ENCODE measurements at regions not wholly inside any gene's neighbourhood (a gene's known extent, or its start where the extent isn't known, plus 50 kb on each side); places are given as distances from the start of the nearest gene placed in this dataset.
A peak's percentile ranks its signal among the peaks of the same experiment; 100 is the strongest.
"Not testable (repeated sequence)": the region's sequence is repeated elsewhere in the genome, so short reads cannot be mapped to it uniquely, and the experiment has no call there.

DNA sequence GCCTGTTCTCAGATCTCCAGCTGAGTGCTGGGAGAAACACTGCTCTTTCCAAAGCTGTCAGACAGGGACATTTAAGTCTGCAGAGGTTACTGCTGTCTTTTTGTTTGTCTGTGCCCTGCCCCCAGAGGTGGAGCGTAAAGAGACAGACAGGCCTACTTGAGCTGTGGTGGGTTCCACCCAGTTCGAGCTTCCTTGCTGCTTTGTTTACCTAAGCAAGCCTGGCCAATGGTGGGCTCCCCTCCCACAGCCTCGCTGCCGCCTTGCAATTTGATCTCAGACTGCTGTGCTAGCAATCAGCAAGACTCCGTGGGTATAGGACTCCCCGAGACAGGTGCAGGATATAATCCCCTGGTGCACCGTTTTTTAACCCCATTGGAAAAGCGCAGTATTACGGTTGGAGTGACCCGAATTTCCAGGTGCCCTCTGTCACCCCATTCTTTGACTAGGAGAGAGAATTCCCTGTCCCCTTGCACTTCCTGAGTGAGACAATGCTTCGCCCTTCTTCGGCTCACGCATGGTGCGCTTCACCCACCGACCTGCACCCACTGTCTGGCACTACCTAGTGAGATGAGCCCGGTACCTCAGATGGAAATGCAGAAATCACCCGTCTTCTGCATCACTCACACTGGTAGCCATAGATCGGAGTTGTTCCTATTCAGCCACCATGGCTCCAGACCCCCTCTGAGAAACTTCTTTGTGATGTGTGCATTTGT, 650.3 kb upstream of the ALG10B start:
- DNase-seq, result peak in 1 of 4 donors; percentile 4
- no peak for TF ChIP-seq POLR2A (IDR thresholded peaks at IDR 0.05)
- TF ChIP-seq, protein P1, sequence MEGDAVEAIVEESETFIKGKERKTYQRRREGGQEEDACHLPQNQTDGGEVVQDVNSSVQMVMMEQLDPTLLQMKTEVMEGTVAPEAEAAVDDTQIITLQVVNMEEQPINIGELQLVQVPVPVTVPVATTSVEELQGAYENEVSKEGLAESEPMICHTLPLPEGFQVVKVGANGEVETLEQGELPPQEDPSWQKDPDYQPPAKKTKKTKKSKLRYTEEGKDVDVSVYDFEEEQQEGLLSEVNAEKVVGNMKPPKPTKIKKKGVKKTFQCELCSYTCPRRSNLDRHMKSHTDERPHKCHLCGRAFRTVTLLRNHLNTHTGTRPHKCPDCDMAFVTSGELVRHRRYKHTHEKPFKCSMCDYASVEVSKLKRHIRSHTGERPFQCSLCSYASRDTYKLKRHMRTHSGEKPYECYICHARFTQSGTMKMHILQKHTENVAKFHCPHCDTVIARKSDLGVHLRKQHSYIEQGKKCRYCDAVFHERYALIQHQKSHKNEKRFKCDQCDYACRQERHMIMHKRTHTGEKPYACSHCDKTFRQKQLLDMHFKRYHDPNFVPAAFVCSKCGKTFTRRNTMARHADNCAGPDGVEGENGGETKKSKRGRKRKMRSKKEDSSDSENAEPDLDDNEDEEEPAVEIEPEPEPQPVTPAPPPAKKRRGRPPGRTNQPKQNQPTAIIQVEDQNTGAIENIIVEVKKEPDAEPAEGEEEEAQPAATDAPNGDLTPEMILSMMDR (IDR thresholded peaks at IDR 0.05), result no peak
- no peaks in the 10 kb centered on the region for H3K36me3 ChIP-seq (replicated peaks in 1 of 2; ENCODE audit: insufficient read depth in 1 of 2, low read depth in 2 of 2)
- no peaks in the 10 kb centered on the region for H3K9me3 ChIP-seq
- ATAC-seq, result no peak
- no peak overlapping the region for H3K4me3 ChIP-seq
- intact Hi-C loops (cut with DNase I), result no loop called here
- no peaks in the 10 kb centered on the region for H3K4me1 ChIP-seq
- WGBS, 2 donors, result 64 to 68% methylated on average over 17 to 18 of the region's 18 CpGs
- no peak overlapping the region for H3K27ac ChIP-seq
- H3K27me3 ChIP-seq, result no peaks in the 10 kb centered on the region

DNA sequence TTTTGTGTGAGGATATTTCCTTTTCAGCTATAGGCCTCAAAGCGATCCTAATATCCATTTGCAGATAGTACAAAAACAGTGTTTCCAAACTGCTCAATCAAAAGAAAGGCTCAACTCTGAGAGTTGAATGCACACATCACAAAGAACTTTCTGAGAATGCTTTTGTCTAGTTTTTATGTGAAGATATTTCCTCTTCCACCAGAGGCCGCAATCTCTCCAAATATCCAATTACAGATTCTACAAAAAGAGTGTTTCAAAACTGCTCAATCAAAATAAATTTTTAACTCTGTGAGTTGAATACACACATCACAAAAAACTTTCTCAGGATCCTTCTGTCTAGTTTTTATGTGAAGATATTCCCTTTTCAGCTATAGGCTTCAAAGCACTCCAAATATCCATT, 648.0 kb upstream of the ALG10B start:
- H3K9me3 ChIP-seq; ATAC-seq; intact Hi-C loops (cut with DNase I); DNase-seq; H3K4me1 ChIP-seq; H3K36me3 ChIP-seq (replicated peaks in 1 of 2; ENCODE audit: insufficient read depth in 1 of 2, low read depth in 2 of 2); H3K27ac ChIP-seq; H3K27me3 ChIP-seq; H3K4me3 ChIP-seq: not testable (repeated sequence)
- WGBS, 2 donors, result 86 to 89% methylated on average over 2 of the region's 2 CpGs

DNA sequence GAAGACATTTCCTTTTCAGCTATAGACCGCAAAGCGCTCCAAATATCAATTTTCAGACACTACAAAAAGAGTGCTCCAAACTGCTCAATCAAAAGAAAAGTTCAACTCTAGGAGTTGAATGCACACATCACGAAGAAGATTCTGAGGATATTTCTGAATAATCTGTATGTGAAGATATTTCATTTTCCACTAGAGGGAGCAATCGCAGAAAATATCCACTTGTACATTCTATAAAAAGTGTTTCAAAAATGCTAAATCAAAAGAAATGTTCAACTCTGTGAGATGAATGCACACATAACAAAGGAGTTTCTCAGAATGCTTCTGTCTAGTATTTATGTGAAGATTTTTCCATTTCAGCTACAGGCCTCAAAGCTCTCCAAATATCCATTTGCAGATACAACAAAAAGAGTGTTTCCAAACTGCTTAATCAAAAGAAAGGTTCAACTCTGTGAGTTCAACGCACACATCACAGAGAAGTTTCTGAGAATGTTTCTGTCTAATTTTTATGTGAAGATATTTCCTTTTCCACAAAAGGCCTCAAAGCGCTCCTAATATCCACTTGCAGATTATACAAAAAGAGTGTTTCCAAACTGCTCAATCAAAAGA, 643.8 kb upstream of the ALG10B start:
- WGBS, 2 donors, result 50 to 58% methylated on average over 6 of the region's 6 CpGs
- TF ChIP-seq, protein P1 (IDR thresholded peaks at IDR 0.05), result peak in 1 of 7 experiments; percentile 18
- TF ChIP-seq POLR2A (IDR thresholded peaks at IDR 0.05), result no peak
- H3K27ac ChIP-seq, result no peak overlapping the region
- no peaks in the 10 kb centered on the region for H3K9me3 ChIP-seq
- DNase-seq (no peak), ATAC-seq (no peak)
- no peaks in the 10 kb centered on the region for H3K27me3 ChIP-seq
- intact Hi-C loops (cut with DNase I), result no loop called here
- H3K36me3 ChIP-seq (replicated peaks in 1 of 2; ENCODE audit: insufficient read depth in 1 of 2, low read depth in 2 of 2), result no peaks in the 10 kb centered on the region
- H3K4me1 ChIP-seq, result no peaks in the 10 kb centered on the region
- no peak overlapping the region for H3K4me3 ChIP-seq

DNA sequence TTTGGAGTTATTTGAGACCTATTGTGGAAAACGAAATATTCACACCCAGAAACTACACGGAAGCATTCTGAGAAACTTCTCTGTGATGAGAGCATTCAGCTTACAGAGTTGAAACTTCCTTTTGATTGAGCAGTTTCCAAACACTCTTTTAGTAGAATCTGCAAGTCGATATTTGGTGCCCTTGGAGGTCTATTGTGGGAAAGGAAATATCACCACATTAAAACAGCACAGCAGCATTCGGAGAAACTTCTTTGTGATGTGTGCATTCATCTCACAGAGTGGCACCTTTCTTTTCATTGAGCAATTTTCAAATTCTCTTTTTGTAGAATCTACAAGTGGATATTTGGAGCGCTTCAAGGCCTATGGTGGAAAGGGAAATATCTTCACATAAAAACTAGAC, 595.7 kb upstream of the ALG10B start:
- no peak for TF ChIP-seq POLR2A (IDR thresholded peaks at IDR 0.05)
- TF ChIP-seq, protein P1 (IDR thresholded peaks at IDR 0.05), result no peak
- H3K4me1 ChIP-seq, result no peaks in the 10 kb centered on the region
- ATAC-seq (no peak), DNase-seq (no peak)
- H3K4me3 ChIP-seq, result no peak overlapping the region
- H3K27me3 ChIP-seq, result no peaks in the 10 kb centered on the region
- H3K27ac ChIP-seq, result no peak overlapping the region
- WGBS, 2 donors, result 46 to 62% methylated on average over 5 of the region's 5 CpGs
- intact Hi-C loops (cut with DNase I), result no loop called here
- no peaks in the 10 kb centered on the region for H3K36me3 ChIP-seq (replicated peaks in 1 of 2; ENCODE audit: insufficient read depth in 1 of 2, low read depth in 2 of 2)
- H3K9me3 ChIP-seq, result no peaks in the 10 kb centered on the region

DNA sequence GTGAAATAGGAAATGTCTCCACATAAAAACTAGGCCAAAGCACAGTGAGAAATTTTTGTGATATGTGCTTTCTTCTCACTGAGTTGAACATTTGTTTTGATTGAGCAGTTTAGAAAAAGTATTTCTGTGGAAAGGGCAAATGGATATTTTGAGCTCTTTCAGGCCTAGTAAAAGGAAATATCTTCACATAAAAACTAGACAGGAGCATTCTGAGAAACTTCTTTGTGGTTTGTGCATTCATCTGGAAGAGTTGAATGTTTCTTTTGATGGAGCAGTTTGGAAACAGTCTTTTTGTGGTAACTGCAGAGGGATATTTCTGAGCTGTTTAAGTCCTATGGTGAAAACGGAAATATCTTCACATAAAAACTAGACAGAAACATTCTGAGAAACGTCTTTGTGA, 582.7 kb upstream of the ALG10B start:
- Histone ChIP-seq H3K4me1 (no peaks in the 10 kb centered on the region), H3K4me3 (no peak overlapping the region), H3K27me3 (no peaks in the 10 kb centered on the region), H3K9me3 (no peaks in the 10 kb centered on the region), H3K27ac (no peak overlapping the region), H3K36me3 (replicated peaks in 1 of 2; ENCODE audit: insufficient read depth in 1 of 2, low read depth in 2 of 2) (no peaks in the 10 kb centered on the region)
- DNase-seq (no peak), ATAC-seq (no peak)
- intact Hi-C loops (cut with DNase I), result no loop called here
- WGBS, 2 donors, result 17 to 18% methylated on average over 2 of the region's 2 CpGs
- no peak for TF ChIP-seq POLR2A (IDR thresholded peaks at IDR 0.05)
- TF ChIP-seq, protein P1 (IDR thresholded peaks at IDR 0.05), result no peak

Measured in body of pancreas (tissue), 4 donors.